ENCODE measurements at regions not wholly inside any gene's neighbourhood (a gene's known extent, or its start where the extent isn't known, plus 50 kb on each side); places are given as distances from the start of the nearest gene placed in this dataset.

DNA sequence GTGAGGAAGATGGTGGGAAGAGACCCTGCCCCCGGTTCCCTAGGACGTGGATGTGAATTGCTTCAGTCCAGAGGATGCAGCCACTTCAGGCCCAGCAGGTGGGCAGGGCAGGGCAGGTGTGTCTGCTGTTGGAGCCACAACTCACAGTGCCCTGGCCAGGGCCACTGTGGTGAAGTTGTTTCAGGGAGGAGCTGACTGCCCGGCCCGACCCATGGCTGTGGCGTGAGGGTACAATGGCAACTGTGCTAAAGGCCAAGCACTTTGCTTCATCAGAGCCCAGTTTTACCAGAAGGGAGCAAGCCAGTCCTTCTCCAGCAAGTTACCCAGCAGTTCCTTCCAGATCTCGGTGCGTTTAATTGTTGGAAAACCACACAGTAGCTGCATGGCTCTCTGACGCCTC lies 1174.4 kb downstream of the BRD1 start:
- H3K27ac ChIP-seq, result no peak overlapping the region
- DNase-seq (no peak), ATAC-seq (no peak)
- H3K9me3 ChIP-seq, result no peaks in the 10 kb centered on the region
- H3K4me3 ChIP-seq, result no peak overlapping the region
- intact Hi-C loops (cut with DNase I), result no loop called here
- H3K36me3 ChIP-seq (ENCODE audit: insufficient read depth in 1 of 2, low read depth in 1 of 2), result no peaks in the 10 kb centered on the region
- H3K4me1 ChIP-seq, result no peaks in the 10 kb centered on the region
- TF ChIP-seq, protein P1, sequence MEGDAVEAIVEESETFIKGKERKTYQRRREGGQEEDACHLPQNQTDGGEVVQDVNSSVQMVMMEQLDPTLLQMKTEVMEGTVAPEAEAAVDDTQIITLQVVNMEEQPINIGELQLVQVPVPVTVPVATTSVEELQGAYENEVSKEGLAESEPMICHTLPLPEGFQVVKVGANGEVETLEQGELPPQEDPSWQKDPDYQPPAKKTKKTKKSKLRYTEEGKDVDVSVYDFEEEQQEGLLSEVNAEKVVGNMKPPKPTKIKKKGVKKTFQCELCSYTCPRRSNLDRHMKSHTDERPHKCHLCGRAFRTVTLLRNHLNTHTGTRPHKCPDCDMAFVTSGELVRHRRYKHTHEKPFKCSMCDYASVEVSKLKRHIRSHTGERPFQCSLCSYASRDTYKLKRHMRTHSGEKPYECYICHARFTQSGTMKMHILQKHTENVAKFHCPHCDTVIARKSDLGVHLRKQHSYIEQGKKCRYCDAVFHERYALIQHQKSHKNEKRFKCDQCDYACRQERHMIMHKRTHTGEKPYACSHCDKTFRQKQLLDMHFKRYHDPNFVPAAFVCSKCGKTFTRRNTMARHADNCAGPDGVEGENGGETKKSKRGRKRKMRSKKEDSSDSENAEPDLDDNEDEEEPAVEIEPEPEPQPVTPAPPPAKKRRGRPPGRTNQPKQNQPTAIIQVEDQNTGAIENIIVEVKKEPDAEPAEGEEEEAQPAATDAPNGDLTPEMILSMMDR (IDR thresholded peaks at IDR 0.05), result no peak
- no peaks in the 10 kb centered on the region for H3K27me3 ChIP-seq (ENCODE audit: insufficient read depth in 3 of 3, low read length in 2 of 3)
- 74 to 86% (median 78%) methylated on average over 8 of the region's 8 CpGs for WGBS, 3 donors

DNA sequence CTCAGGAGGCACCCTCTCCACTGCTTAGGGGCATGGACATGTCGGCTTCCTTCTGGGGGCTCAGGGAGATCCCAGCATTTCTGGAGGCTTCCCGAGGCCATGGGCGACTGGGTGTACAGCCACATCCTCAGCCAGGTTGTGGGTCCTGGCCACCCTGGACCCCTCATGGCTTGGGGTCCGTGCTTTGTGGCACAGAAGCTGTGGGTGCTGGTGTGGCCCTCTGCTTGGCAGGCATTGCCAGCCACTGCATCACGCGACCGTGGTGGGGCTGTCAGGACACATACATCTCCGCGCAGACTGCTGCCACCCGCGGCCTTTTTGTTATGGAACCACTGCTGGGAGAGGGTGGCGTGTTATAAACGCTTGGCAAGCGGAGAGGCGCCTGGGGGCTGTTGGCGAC lies 1174.9 kb downstream of the BRD1 start:
- DNase-seq, result no peak
- Histone ChIP-seq H3K27ac (no peak overlapping the region), H3K36me3 (ENCODE audit: insufficient read depth in 1 of 2, low read depth in 1 of 2) (no peaks in the 10 kb centered on the region), H3K27me3 (ENCODE audit: insufficient read depth in 3 of 3, low read length in 2 of 3) (no peaks in the 10 kb centered on the region), H3K4me3 (no peak overlapping the region), H3K9me3 (no peaks in the 10 kb centered on the region), H3K4me1 (no peaks in the 10 kb centered on the region)
- TF ChIP-seq, protein P1 (IDR thresholded peaks at IDR 0.05), result no peak
- no peak for ATAC-seq
- WGBS, 3 donors, result 79 to 93% (median 86%) methylated on average over 16 of the region's 16 CpGs
- intact Hi-C loops (cut with DNase I), result no loop called here

DNA sequence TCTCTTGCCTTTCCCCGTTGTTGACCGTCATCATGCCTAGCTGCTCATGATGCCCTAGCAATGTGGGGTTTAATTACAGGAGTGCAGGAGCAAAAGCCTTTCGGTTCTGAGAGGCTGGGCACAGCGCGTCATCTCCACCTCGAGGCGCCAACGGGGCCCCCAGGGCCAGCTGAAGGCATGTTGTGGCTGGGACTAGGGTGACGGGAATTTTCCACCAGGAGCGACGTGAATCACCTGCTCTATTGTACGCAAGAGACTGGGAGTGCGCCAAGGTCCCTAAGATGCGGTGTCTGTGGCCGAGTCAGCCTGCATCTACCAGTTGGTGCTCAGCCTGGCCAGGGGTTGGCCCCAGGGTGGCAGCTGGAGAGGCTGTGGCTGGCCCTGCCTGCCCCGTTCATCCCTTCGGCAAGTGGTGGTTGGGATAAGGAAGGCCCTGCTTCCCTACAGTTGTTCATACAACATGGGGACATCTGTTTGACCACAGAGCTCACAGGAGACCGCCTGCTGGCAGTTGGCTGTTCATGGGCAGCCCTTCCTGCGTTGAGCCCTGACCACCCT lies 1175.6 kb downstream of the BRD1 start:
- Histone ChIP-seq H3K36me3 (ENCODE audit: insufficient read depth in 1 of 2, low read depth in 1 of 2) (no peaks in the 10 kb centered on the region), H3K27me3 (ENCODE audit: insufficient read depth in 3 of 3, low read length in 2 of 3) (no peaks in the 10 kb centered on the region), H3K4me1 (no peaks in the 10 kb centered on the region), H3K27ac (no peak overlapping the region), H3K9me3 (no peaks in the 10 kb centered on the region), H3K4me3 (no peak overlapping the region)
- TF ChIP-seq, protein P1 (IDR thresholded peaks at IDR 0.05), result no peak
- DNase-seq (no peak), ATAC-seq (no peak)
- WGBS, 3 donors, result 68 to 69% (median 69%) methylated on average over 19 of the region's 19 CpGs
- intact Hi-C loops (cut with DNase I), result no loop called here

DNA sequence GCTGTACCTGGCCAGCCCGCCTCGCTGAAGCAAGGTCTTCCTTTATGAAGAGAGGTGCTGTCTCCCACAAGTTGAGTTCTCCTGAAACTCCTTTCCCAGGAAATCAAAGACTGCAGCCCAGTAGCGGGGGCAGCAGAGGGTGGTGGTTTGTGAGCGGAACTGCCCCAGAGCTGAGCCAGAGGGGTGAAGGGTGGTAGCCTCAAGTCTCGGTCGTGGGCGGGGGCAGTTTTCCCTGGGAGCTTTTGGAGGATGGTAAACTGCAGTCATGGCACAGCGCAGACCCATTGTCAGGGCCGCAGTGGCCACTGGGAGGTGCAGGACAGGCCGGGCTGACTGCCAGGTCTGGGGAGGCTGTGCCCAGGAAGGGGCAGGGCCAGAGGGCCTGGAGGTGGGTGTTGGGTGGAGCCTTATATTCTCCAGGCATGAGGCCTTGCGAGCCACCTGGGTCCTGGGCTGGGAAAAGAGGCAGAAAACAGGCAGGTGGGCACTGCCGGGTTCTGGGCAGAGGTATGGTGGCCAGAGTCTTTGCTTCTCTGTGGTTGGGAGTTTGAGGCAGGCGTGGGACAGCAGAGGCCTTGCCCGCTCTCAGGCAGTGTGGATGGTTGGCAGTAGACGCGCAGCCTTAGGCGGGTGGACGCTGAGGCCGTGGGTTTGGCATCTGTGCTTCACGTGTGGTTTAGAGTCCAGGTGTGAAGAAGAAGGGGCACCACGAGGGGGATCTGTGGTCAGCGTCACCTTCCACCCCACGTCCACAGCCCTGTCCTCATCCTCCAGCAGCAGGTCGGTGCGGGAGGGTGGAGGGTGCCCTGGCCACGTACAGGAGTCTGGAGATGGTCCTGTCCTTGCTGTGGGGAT lies 1176.4 kb downstream of the BRD1 start:
- Histone ChIP-seq H3K9me3 (no peaks in the 10 kb centered on the region), H3K4me1 (no peaks in the 10 kb centered on the region), H3K36me3 (ENCODE audit: insufficient read depth in 1 of 2, low read depth in 1 of 2) (no peaks in the 10 kb centered on the region), H3K27ac (no peak overlapping the region), H3K4me3 (no peak overlapping the region), H3K27me3 (ENCODE audit: insufficient read depth in 3 of 3, low read length in 2 of 3) (no peaks in the 10 kb centered on the region)
- TF ChIP-seq, protein P1 (IDR thresholded peaks at IDR 0.05), result no peak
- ATAC-seq (no peak), DNase-seq (no peak)
- 79 to 86% (median 82%) methylated on average over 26 of the region's 26 CpGs for WGBS, 3 donors
- intact Hi-C loops (cut with DNase I), result no loop called here

All from psoas muscle (tissue), 7 donors.